Ovary (tissue), 7 donors: ENCODE measurements at regions not wholly inside any gene's neighbourhood (a gene's known extent, or its start where the extent isn't known, plus 50 kb on each side); places are given as distances from the start of the nearest gene placed in this dataset.

ENCODE experiments used
- DNase-seq, 5 donors: peaks; one replicate each; pipeline ENCODE4 v3.0.0-alpha.2; 2019 to 2020
- H3K27ac ChIP-seq, 2 donors: fragments of 200-600 bp; one replicate each; pipeline versions ENCODE4 v1.5.1 to v1.8.0; 2019 to 2022
- H3K27me3 ChIP-seq: fragments of 200-600 bp; one replicate; pipeline ENCODE4 v1.8.0; 2022
- H3K36me3 ChIP-seq: fragments of 200-600 bp; sonication (generic); one replicate; pipeline ENCODE4 v1.5.1; 2019
- H3K4me1 ChIP-seq: one replicate; pipeline ENCODE4 v1.8.1; 2013; ENCODE audit warnings: mild to moderate bottlenecking, moderate library complexity; ENCODE audit not compliant: insufficient read depth
- H3K4me3 ChIP-seq: fragments of 200-600 bp; sonication (generic); one replicate; pipeline ENCODE4 v1.5.1; 2017
- H3K9me3 ChIP-seq, 2 donors: fragments of 200-600 bp in 1 of 2; sonication (generic) in 1 of 2; one replicate each; pipeline versions ENCODE4 v1.5.1 to v1.8.1; 2013 to 2019; ENCODE audit warnings: mild to moderate bottlenecking in 1 of 2, moderate library complexity in 1 of 2
- EP300 ChIP-seq: sonication (generic); formaldehyde crosslinking; IDR thresholded peaks from one replicate; pipeline ENCODE4 v1.6.1; 2017; ENCODE audit warnings: antibody characterized with exemption
- POLR2A ChIP-seq: fragments of 450-650 bp; IDR thresholded peaks from one replicate; pipeline ENCODE4 v1.6.1; 2017; ENCODE audit warnings: antibody characterized with exemption, mild to moderate bottlenecking, moderate library complexity
- WGBS, 3 donors: extraction: QIAGEN DNeasy Blood & Tissue Kit in 1 of 3; methylation state at CpG; one replicate each; pipeline versions ENCODE4 v1.1.5 to v1.1.7; 2013 to 2017; 5-methylcytosine and 5-hydroxymethylcytosine counted together
- intact Hi-C, 4 donors: fragments of 100-400 bp; cut with DNase I; formaldehyde crosslinking; loops; one replicate each; pipeline versions ENCODE4 v1.11.0 to v1.15.1; 2022 to 2023
- TF ChIP-seq, protein P1 (sequence below), 3 donors: fragments of 450-650 bp in 2 of 3; fragments of 200-600 bp in 1 of 3; IDR thresholded peaks; one replicate each; pipeline versions ENCODE4 v1.5.1 to v1.8.0; 2016 to 2022; ENCODE audit warnings: antibody characterized with exemption in 3 of 3, mild to moderate bottlenecking in 1 of 3
- donor health status: DM: no; HTN: no; CAD: no; lungs with moderate emphysema.
- donor health status: DM: no; HTN: no; CAD: no.
- donor health status: Bipolar disorder and iron deficiency.
- donor health status: DM: no; HTN: no; CAD: no.
- donor health status: DM: yes; HTN: yes; CAD: no.

GRCh38 chr15:95352631-95353187 lies 977.8 kb upstream of the NR2F2 start:
- Histone ChIP-seq H3K4me1 (no peaks in the 10 kb centered on the region), H3K4me3 (no peak overlapping the region), H3K27me3 (no peaks in the 10 kb centered on the region), H3K9me3 (no peaks in the 10 kb centered on the region), H3K27ac (no peak overlapping the region), H3K36me3 (no peaks in the 10 kb centered on the region)
- 96% methylated on average over 9 of the region's 9 CpGs for WGBS, 3 donors
- no peak for DNase-seq
- intact Hi-C loops: no loop called here
- TF ChIP-seq, protein P1, sequence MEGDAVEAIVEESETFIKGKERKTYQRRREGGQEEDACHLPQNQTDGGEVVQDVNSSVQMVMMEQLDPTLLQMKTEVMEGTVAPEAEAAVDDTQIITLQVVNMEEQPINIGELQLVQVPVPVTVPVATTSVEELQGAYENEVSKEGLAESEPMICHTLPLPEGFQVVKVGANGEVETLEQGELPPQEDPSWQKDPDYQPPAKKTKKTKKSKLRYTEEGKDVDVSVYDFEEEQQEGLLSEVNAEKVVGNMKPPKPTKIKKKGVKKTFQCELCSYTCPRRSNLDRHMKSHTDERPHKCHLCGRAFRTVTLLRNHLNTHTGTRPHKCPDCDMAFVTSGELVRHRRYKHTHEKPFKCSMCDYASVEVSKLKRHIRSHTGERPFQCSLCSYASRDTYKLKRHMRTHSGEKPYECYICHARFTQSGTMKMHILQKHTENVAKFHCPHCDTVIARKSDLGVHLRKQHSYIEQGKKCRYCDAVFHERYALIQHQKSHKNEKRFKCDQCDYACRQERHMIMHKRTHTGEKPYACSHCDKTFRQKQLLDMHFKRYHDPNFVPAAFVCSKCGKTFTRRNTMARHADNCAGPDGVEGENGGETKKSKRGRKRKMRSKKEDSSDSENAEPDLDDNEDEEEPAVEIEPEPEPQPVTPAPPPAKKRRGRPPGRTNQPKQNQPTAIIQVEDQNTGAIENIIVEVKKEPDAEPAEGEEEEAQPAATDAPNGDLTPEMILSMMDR (IDR thresholded peaks at IDR 0.05): no peak
- no peak for TF ChIP-seq EP300
- no peak for TF ChIP-seq POLR2A

DNA sequence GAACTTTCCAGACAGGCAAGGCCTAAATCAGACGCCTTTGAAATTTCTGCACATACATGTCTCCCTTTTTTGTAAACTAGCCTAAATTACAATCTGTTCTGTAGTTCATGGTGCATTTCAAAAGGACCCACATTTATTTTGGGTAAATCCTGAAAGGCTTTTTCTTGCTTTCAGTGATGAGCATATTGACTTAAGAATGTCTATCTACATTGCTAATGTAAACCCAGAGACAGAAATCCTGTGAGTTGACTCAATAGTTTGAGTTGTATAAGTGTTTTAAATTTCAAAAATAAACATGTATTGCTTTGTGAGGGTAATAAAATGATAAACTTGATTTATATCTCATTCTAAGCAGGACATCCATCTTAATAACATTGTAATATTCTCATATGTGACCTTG lies 977.0 kb upstream of the NR2F2 start:
- no peak for TF ChIP-seq POLR2A
- TF ChIP-seq EP300: no peak
- TF ChIP-seq, protein P1 (IDR thresholded peaks at IDR 0.05): no peak
- WGBS, 3 donors: 89 to 94% (median 93%) methylated on average over 1 of the region's 1 CpG
- intact Hi-C loops: no loop called here
- Histone ChIP-seq H3K4me1 (no peaks in the 10 kb centered on the region), H3K9me3 (no peaks in the 10 kb centered on the region), H3K27ac (no peak overlapping the region), H3K36me3 (no peaks in the 10 kb centered on the region), H3K4me3 (no peak overlapping the region), H3K27me3 (no peaks in the 10 kb centered on the region)
- DNase-seq: no peak

- no peaks in the 10 kb centered on the region for H3K27me3 ChIP-seq
- H3K4me3 ChIP-seq: no peak overlapping the region
- DNase-seq: no peak
- no peaks in the 10 kb centered on the region for H3K9me3 ChIP-seq
- TF ChIP-seq, protein P1 (IDR thresholded peaks at IDR 0.05): no peak
- TF ChIP-seq EP300 (no peak), POLR2A (no peak)
- peaks cover 5% of the 10 kb centered on the region for H3K4me1 ChIP-seq
- WGBS, 3 donors: 74 to 90% (median 77%) methylated on average over 5 of the region's 5 CpGs
- intact Hi-C loops: no loop called here
- no peak overlapping the region for H3K27ac ChIP-seq
- no peaks in the 10 kb centered on the region for H3K36me3 ChIP-seq
Observed at GRCh38 chr15:95359966-95360365, 970.5 kb upstream of the NR2F2 start.

GRCh38 chr15:95362306-95362705 lies 968.2 kb upstream of the NR2F2 start:
- Histone ChIP-seq H3K4me1 (peaks cover 10% of the 10 kb centered on the region), H3K27me3 (no peaks in the 10 kb centered on the region), H3K4me3 (no peak overlapping the region), H3K9me3 (no peaks in the 10 kb centered on the region), H3K27ac (no peak overlapping the region), H3K36me3 (no peaks in the 10 kb centered on the region)
- DNase-seq: no peak
- WGBS, 3 donors: 64 to 66% (median 64%) methylated on average over 3 of the region's 3 CpGs
- intact Hi-C loops: no loop called here
- no peak for TF ChIP-seq EP300
- TF ChIP-seq POLR2A: no peak
- TF ChIP-seq, protein P1 (IDR thresholded peaks at IDR 0.05): no peak
